HG03139 (cell line): ENCODE measurements at regions not wholly inside any gene's neighbourhood (a gene's known extent, or its start where the extent isn't known, plus 50 kb on each side); places are given as distances from the start of the nearest gene placed in this dataset.

Experiments
- ATAC-seq: cut with Tn5 transposase; IDR thresholded peaks from one replicate; pipeline ENCODE4 v1.9.1; 2021; ENCODE audit not compliant: unreplicated experiment

DNA sequence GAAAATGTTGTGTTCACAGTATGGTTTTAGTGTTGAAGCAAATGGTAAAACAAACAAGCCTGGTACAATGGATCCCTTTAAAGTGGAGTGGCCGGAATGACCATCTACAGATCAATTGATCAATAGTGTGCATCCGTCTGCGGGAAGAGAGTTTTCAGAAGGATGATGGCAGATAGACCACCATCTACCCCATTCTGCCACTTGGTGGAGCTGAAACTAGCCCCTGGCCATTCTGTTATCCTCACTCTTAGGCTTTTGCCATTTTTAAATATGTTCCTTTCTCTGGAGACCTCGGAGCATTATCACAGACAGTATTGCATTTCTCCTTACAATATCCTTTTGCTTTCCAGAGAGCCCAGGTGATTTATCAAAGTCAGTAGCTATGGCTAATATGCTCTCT is 258.9 kb upstream of the CFAP20DC start:
- no peak for ATAC-seq

DNA sequence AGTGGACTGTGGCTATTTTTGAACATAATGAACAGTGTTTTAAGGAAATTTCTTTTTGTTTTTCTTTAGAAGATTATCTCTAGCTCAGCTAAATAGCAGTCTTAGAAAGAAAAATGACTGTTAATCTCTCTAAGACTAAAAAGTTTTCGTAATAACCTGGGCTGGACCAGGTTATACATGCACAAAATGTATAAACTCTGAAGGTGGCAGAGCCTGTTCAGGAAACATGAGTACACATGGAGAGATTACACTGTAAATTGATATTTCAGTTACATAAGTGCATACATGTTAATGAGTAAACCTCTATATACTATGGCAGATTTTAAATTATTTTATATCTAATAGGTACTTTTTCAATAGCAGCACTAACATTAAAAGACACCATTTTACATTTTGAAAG is 258.2 kb upstream of the CFAP20DC start:
- ATAC-seq: no peak

DNA sequence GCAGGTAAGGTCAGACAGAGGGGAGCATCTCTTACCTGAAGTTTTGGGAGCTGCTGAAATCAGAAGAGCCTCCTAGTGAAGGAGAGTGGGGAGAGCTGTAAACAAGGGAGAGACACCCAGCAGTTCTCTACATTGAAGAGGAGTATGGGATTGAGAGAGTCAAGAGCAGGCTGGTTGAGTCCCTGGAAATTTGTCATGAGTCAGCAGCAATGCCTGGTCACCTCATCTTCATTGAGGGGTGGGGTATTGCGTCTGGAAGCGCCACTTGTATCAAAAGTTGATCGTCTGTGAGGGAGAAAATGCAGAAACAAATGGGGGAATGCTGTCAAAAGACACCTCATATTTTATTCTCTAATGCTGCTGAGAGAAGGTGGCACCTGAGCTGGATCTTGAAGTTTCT is 256.6 kb upstream of the CFAP20DC start:
- ATAC-seq: no peak

DNA sequence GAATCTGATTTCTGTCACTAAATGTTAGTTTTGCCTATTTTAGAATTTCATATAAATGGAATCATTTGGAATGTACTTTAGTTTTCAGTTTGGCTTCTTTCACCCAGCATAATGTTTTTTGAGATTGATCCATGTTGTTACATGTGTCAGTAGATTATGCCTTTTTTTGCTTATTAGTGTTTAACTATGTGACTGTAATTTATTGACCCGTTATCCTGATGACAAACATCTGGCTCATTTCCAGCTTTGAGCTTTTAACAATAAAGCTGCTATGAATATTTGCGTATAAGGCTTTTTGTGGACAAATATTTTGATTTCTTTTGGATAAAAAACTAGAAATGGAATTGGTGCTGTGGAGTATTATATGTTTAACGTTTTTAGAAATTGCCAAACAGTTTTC is 254.5 kb upstream of the CFAP20DC start:
- no peak for ATAC-seq

DNA sequence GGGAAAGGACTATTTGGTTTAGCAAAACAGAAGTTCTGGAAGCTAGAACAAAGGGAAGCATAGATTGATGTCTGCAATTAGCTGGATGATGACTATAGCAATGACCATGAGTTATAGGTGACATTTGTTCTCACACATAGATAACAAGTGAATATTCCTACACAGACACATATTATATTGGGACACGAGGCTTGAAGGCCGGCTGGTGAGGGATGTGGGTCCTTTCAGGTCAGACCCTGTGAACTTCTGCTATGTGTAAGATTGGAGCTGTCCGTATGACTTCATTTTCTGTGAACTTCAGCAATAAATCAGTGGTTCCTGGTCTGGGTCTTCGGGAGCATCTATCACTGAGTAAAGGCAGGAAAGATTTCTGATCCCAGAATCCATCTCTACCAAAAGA is 253.6 kb upstream of the CFAP20DC start:
- ATAC-seq: no peak

DNA sequence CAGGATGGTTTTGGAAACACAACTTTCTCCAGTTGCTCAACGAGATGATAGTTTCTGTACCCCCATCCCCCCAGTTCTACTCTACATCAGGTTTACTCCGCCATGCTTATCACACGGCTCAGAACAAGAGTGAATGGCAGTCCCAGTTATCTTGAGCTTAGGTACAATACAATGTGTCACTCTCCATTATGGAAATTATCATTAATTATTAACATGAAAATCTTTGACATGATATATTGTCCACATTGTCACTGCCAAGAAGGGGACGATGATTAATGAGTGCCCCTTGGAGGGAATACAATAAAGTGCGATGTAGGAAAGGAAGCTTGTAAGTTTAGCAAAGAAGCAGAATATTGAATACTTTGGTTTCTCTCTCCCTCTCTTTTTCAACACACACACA is 252.6 kb upstream of the CFAP20DC start:
- no peak for ATAC-seq

DNA sequence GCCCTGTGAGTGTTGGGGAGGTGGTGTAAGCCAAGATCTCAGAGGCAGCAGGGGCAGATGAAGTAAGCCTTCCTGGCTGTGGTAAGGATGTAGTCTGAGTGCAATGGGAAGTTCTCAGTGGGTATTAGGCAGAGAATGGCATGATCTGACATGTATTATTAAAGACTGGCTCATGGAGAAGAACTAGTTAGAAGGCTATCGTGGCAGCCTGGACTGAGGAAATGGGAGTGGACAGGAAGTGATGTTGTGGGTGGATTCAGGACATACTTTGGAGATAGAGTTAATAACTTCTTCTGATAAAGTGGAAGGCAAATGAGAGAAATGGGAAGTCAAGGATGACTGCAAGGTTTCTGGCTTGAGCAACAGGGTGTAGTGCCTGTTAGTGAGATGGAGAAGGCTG is 250.9 kb upstream of the CFAP20DC start:
- no peak for ATAC-seq

DNA sequence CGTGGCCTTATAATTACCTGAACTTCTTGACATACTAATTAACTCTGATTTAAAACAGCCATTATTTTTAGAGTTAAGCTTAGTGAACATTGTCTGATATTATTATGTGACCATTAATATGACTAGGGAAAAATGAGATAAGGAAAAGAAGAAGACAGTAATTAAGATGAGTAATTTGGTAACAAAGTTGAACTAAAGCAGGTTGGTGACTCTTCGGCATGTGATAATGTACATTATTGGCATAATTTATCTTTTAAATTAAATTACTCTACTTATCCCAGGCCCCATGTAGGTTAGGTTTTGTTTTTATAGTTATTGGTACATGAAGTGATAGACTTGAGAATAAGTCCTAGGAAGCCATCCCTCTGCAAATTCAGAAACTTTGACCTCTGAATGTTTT is 249.7 kb upstream of the CFAP20DC start:
- no peak for ATAC-seq

DNA sequence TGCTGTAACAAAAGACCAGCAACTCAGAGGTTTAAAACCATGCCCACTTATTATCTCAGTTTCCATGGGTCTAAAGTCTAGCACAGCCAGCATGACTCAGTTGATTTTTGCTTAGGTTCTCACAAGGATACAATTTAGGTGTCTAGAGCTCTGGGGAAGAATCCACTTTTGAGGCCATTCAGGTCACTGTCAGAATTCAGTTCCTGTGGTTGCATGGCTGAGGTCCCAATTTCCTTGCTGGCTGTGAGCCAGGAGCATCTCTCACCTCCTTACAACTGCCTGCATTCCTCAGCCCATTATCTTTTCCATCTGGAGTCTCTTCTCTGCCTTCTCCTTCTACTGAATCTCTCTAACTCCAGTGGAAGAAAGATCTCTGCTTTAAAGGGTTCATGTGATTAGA is 240.5 kb upstream of the CFAP20DC start:
- ATAC-seq: no peak

DNA sequence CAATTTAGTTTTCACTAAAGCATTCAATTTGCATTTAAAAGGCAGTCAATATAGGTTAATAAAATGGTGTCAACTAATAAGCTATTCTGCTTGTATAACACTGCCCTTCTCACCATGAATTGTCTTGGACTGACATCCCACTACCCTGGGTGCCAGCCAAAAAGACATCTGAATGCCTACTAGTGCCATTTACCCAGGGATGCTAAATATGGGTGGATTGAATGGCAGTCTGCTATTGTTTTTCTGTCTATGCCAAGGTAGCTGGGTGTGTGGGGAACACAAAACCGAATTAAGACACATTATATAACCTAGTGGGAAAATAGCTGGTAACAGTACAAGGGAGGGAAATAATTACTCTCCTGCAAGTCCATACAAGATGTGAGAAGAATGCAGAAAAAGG is 240.0 kb upstream of the CFAP20DC start:
- no peak for ATAC-seq

DNA sequence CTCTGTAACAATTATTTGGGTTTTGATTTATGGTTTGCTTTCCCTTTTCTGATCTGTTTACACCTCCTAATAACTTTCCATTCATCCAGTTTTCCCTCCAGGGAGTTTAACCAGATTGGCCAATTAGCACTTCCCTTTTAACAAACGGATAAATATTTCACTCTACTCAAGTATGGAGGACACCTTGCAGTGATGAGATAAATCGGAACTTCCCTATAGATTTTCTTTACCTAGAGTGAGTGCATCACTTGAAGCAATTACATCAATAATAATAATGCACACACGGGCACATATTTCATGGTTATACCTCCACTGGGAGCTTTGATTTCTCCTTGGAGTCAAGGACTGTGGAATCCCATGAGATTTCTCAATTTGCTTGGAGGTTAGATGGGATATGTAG is 239.1 kb upstream of the CFAP20DC start:
- ATAC-seq: no peak

DNA sequence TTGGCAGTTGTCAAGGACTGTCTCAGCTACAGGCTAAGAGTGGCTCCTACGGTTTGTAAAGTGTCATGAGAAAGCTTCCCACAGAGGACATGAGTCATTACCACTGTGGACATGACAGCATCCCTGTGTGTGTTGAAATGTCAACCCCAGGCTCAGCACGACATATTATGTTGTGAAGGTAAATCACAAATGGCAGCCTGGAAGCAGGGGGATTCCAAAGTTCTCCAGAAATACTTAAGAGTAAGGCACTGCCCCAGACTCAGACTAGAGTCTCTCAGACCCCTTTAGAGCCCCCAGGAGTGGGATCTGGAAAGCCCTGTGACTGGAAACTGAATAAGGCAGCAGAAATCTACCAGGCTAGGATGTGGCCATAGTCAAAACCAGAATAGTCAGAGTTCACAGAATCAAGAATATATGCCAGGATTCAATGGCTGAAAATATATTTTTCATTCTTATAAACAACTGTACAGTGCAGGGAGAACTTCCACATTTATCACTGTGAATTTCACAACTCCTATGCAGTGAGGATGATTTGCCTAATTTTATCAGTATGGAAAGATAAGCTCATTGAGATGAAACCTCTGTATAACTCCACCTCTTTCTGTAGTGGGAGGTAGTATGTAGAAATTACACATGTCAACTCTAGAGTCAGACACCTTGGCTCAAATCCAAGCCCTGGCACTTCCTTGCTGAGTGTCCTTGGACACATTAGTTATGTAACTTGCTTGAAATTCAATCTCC is 237.1 kb upstream of the CFAP20DC start:
- no peak for ATAC-seq

DNA sequence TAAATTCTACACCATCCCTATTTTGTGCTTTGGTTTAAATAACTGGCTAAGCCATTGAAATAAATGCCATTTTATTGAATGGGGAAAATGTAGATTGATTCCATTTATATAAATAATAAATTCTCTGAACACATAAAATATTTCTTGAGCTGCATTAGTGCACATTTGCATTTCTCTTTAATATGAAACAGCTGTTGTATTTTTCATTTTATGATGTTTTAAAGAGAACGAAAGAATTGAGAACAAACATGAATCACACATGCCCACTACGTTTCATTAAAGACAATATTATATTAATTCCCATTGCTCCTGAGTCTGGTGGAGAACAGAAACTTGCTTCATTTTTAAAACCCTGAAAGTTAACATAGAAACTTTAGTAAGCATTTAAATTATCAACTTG is 235.7 kb upstream of the CFAP20DC start:
- ATAC-seq: no peak

DNA sequence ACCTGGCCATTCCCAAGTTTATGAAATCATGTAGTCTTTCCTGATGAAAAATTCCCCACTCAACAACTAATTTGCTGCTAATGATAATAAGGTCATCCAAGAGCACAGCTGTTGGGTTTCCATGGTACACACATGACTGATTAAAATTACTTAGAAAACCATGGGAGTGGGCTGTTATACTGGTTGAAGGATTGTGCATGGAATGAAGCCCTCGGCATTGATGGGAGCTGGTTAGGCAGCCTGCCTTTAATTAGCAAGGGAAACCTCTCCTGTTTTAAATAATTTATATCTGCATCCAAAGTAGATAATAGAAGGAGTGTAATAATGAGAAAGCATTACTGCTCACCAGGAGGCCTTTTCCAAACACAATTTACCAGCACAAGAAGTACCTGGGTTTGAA is 235.1 kb upstream of the CFAP20DC start:
- no peak for ATAC-seq

DNA sequence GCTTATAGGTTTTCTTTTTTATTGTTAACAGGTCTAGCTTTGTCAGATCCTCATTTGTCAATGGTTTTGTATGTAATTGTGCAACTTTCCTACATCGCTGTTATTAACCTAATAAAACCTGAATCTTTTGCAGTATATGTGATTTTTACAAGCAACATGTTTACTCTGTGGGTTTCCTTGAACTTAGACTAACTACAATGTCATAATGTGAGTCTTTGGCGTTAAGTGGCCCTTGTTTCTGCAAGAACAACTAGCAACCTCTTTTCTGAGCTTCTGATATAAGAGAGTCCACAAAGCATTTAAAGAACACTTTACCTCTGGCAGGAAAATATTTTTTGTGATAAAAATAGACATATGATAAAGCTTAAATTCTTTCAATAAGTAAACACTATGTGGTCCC is 230.3 kb upstream of the CFAP20DC start:
- no peak for ATAC-seq

DNA sequence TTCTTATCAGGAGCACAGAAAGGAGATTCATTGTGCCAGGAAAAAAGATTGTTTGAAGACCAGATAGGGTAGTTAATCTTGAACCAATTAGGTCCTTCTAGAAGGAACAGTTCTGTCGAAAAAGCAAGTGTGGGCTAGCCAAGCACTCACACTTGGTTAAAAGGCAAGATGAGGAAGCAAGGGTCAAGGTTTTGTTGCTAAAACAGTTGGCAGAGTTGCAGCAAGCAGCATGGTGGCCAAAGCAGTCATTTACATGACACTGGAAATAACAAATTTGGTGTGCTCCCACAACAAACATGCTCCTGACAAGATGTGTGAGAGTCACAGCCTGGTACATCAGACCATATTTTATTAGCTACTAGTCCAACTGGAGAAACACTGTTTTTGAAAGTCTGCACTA is 228.0 kb upstream of the CFAP20DC start:
- no peak for ATAC-seq

DNA sequence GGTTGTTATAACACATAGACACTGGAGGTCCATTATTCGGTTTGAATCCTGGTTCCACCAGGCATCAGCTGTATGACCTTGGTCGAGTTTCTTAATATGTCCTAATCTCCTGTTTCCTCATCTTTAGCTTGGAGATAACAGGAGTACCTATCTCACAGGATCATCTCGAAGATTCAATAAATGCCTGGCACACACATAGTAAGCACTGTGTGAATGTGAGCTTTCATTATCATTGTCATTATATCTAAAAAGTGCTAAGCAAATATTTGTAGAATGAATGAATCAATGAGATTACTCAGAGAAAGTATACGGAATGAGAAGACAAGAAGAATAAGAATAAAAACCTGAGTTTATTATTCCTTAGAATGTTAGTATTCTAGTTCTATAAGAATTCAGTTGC is 227.4 kb upstream of the CFAP20DC start:
- no peak for ATAC-seq

DNA sequence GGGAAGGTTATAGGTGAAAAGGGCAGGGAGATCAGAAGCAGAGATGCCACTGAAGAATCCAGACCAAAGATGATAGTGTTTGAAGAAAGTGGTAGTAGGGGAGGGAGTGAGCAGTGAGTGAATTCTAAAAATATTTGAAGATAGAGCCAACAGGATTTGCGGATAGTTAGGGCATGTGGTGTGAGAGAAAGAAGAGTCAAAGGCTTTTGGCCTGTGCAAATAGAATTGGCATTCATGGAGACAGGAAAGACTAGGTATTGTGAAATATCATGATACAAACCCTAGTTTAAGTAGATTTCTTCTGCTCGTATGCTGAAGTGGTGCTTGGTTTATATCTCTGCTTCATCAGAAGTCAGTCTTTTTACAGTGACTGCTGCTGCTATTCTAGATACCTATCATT is 224.2 kb upstream of the CFAP20DC start:
- no peak for ATAC-seq

DNA sequence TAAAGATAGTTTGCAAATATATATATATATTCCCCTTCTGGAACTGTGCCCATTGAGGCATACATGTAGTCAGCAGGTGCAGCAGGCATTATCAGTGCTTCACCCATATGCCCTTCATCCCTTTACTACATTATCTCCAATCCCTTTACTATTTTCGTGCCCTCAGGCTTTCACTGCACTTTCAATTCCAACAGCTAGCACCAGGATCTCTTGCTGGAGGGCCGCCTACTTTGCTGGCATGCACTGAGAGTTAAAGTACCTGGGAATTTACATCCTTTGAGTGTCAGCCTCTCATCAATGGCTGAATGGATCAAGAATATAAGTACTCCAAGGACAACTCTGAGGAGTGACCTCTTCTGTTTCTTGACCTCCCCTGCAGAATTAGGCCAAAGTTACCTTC is 222.1 kb upstream of the CFAP20DC start:
- no peak for ATAC-seq

DNA sequence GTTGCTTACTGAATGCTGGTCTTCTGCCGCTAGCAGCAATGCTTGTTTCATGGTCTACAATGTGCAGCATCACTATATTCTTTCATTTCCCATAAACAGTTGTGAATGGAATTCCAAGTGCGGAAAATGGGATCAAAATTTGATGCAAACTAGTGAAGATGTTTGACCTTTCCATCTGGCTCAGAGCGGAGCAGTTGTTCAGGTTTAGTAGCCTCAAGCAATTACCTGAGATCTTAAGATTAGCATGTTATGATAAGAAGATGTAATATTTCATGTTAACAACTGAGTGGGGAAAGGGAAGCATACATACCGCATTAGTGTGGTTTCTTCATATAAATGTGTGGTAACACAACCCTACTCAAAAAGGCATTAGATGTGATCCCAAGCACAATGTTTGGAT is 221.1 kb upstream of the CFAP20DC start:
- ATAC-seq: no peak

DNA sequence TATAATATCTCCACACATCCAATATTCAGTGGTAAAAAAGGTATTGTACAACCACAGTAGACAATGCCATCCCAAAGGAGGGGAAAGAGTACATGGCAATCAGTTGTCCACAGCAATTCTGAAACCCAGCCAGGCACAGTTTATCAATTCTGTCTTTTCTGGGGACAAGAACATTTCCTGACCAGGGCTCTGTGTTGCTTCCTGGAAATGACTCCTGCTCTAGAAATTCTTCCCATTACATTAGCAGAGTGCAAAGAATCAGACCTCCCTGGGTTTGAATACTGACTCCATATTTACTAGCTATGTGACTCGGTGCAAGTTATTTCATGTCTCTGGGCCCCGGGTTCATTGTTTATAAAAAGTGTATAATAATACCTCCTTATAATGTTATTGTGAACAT is 220.4 kb upstream of the CFAP20DC start:
- no peak for ATAC-seq

DNA sequence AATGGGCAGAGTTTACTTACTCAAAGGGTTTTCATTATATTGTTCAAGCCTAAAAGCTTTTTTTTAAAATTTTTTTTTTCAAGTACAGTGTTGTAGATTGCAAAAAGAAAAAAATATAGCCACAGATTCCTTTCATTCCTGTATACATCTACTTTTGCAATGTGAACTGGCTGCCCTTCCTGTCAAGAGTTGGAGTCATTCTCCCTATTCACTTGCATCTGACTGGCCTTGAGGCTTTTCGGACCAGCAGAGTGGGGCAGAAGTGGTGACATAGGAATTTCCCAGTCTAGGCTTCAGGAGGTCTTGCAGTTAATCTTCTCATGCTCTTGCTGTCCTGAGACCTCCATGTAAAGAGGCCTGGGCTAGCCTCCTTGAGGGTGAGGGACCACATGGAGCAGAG is 218.3 kb upstream of the CFAP20DC start:
- ATAC-seq: no peak

DNA sequence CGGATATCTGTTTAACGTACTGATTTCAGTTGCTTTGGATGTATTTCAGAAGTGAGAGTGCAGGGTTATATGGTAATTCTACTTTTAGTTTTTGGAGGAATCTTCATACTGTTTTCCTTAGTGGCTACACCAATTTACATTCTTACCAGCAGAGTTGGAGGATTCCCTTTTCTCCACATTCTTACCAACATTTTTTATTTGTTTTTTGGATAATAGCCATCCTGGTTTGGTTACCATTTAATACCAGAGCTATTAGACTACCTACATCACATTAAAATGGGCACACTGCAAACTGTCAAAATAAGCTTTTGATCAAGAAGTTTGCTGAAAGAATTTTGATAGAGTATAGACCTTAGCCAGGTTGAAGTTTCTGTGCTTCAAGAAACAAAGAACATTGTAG is 217.2 kb upstream of the CFAP20DC start:
- ATAC-seq: no peak

DNA sequence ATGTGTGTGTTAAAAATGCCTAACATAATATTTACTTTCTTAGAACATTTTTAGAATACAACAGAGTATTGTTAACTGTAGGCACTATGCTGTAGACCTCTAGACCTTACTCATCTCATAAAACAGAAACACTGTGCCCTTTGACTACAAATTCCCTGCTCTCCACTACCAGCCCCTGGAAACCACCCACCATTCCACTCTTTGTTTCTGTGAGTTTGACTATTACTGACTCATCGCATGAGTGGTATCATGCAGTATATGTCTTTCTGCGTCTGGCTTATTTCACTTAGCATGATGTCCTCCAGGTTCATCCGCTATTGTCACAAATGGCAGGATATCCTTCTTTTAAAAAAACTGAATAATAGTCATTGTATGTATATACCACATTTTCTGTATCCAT is 216.7 kb upstream of the CFAP20DC start:
- ATAC-seq: no peak
